ENCODE measurements at regions not wholly inside any gene's neighbourhood (a gene's known extent, or its start where the extent isn't known, plus 50 kb on each side); places are given as distances from the start of the nearest gene placed in this dataset.

DNA sequence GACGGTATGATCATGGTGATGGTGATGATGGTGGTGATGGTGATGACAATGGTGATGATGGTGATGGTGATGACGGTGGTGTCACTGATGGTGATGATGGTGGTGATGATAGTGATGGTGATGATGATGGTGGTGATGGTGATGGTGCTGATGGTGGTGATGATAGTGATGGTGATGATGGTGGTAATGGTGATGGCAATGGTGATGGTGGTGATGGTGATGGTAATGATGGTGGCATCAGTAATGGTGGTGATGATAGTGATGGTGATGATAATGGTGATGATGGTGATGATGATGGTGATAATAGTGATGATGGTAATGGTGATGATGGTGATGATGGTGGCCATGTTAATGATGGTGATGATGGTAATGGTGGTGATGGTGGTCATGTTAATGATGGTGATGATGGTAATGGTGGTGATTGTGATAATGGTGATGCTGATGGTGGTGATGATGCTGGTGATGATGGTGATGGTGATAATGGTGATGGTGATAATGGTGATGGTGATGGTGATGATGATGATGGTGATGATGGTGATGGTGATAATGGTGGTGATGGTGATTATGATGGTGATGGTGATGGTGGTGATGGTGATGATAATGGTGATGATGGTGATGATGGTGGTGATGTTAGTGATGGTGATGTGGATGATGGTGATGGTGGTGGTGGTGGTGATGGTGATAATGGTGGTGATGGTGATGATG lies 107.2 kb downstream of the C16orf95 start:
- Histone ChIP-seq H3K4me3 (ENCODE audit: low read depth, low read length, poor library complexity, severe bottlenecking) (no peak overlapping the region), H3K4me1 (ENCODE audit: insufficient read depth, low read length, poor library complexity, severe bottlenecking) (no peaks in the 10 kb centered on the region), H3K27ac (ENCODE audit: low read depth, low read length, poor library complexity, severe bottlenecking) (no peak overlapping the region), H3K9me3 (ENCODE audit: low read depth, low read length, poor library complexity, severe bottlenecking) (no peaks in the 10 kb centered on the region), H3K36me3 (ENCODE audit: insufficient read depth, low read length, poor library complexity, severe bottlenecking) (no peaks in the 10 kb centered on the region), H3K27me3 (replicated peaks; ENCODE audit: insufficient read depth, low read depth, low read length, poor library complexity) (no peaks in the 10 kb centered on the region)
- ChIA-PET POLR2A (ENCODE audit: low non-redundant PET) (no interaction called here), CTCF (no interaction called here)
- no peak for DNase-seq (ENCODE audit: low spot score)
- BruUV-seq (replicated peaks), result no TSS peak
- no peak for TF ChIP-seq EZH2 (IDR thresholded peaks at IDR 0.05; ENCODE audit: borderline replicate concordance, low read depth, low read length, poor library complexity, severe bottlenecking)
- no peak for TF ChIP-seq CTCF (conservative IDR thresholded peaks at IDR 0.05; ENCODE audit: low read depth, low read length)
- intact Hi-C loops (cut with micrococcal nuclease; ENCODE audit: unreplicated experiment), result no loop called here

DNA sequence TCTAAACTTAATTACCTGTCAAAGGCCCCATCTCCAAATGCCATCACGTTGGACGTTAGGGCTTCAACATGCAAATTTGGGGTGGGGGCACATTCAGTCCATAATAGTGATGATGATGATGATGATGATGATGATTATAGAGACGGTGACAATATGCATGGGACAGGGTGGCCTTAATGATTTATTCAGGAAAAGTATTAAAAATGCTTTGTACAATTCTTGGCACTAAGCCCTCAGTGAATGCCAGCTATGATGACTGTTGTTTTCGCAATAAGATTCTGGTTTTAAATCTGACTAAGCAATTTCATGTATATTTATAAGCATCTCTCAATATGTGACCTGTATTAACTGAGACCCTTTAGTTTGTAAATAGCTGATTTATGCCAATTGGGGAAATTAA lies 106.3 kb downstream of the C16orf95 start:
- TF ChIP-seq CTCF (conservative IDR thresholded peaks at IDR 0.05; ENCODE audit: low read depth, low read length), result no peak
- TF ChIP-seq EZH2 (IDR thresholded peaks at IDR 0.05; ENCODE audit: borderline replicate concordance, low read depth, low read length, poor library complexity, severe bottlenecking), result no peak
- H3K9me3 ChIP-seq (ENCODE audit: low read depth, low read length, poor library complexity, severe bottlenecking), result no peaks in the 10 kb centered on the region
- no peak overlapping the region for H3K4me3 ChIP-seq (ENCODE audit: low read depth, low read length, poor library complexity, severe bottlenecking)
- H3K27ac ChIP-seq (ENCODE audit: low read depth, low read length, poor library complexity, severe bottlenecking), result no peak overlapping the region
- no TSS peak for BruUV-seq (replicated peaks)
- no peak for DNase-seq (ENCODE audit: low spot score)
- POLR2A ChIA-PET (ENCODE audit: low non-redundant PET), result no interaction called here
- no peaks in the 10 kb centered on the region for H3K36me3 ChIP-seq (ENCODE audit: insufficient read depth, low read length, poor library complexity, severe bottlenecking)
- intact Hi-C loops (cut with micrococcal nuclease; ENCODE audit: unreplicated experiment), result no loop called here
- no peaks in the 10 kb centered on the region for H3K27me3 ChIP-seq (replicated peaks; ENCODE audit: insufficient read depth, low read depth, low read length, poor library complexity)
- CTCF ChIA-PET, result no interaction called here
- no peaks in the 10 kb centered on the region for H3K4me1 ChIP-seq (ENCODE audit: insufficient read depth, low read length, poor library complexity, severe bottlenecking)

DNA sequence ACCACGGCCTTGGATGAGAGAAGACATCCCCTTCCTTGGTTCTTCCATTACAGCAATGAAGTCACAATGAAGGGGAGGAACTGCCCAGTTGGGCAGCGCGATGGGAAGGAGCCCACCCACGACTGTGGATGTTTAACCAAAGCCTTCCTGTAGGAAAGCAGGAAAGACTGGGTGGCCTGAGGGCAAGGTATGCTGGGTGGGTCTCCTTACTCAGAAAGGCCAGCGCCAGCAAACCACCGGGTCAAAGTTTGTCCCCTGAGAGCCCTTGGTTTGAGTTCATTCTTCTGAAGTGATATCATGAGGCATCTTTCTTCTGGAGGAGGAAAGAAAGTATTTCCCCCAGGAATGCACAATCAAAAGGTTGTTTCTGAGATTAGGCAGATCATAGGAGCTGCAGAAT lies 105.2 kb downstream of the C16orf95 start:
- no TSS peak for BruUV-seq (replicated peaks)
- CTCF ChIA-PET, result no interaction called here

More for the DNA sequence above, 105.2 kb downstream of the C16orf95 start:
- TF ChIP-seq EZH2 (IDR thresholded peaks at IDR 0.05; ENCODE audit: borderline replicate concordance, low read depth, low read length, poor library complexity, severe bottlenecking), result no peak
- no peak for TF ChIP-seq CTCF (conservative IDR thresholded peaks at IDR 0.05; ENCODE audit: low read depth, low read length)
- H3K36me3 ChIP-seq (ENCODE audit: insufficient read depth, low read length, poor library complexity, severe bottlenecking), result no peaks in the 10 kb centered on the region
- no peak overlapping the region for H3K4me3 ChIP-seq (ENCODE audit: low read depth, low read length, poor library complexity, severe bottlenecking)
- POLR2A ChIA-PET (ENCODE audit: low non-redundant PET), result no interaction called here
- DNase-seq (ENCODE audit: low spot score), result no peak
- H3K27me3 ChIP-seq (replicated peaks; ENCODE audit: insufficient read depth, low read depth, low read length, poor library complexity), result no peaks in the 10 kb centered on the region
- H3K27ac ChIP-seq (ENCODE audit: low read depth, low read length, poor library complexity, severe bottlenecking), result no peak overlapping the region
- intact Hi-C loops (cut with micrococcal nuclease; ENCODE audit: unreplicated experiment), result no loop called here
- no peaks in the 10 kb centered on the region for H3K9me3 ChIP-seq (ENCODE audit: low read depth, low read length, poor library complexity, severe bottlenecking)
- H3K4me1 ChIP-seq (ENCODE audit: insufficient read depth, low read length, poor library complexity, severe bottlenecking), result no peaks in the 10 kb centered on the region
